NCI-H2196 (cell line): ENCODE measurements at regions not wholly inside any gene's neighbourhood (a gene's known extent, or its start where the extent isn't known, plus 50 kb on each side); places are given as distances from the start of the nearest gene placed in this dataset.
A peak's percentile ranks its signal among the peaks of the same experiment; 100 is the strongest.
"Not testable (repeated sequence)": the region's sequence is repeated elsewhere in the genome, so short reads cannot be mapped to it uniquely, and the experiment has no call there.

Experiments
- DNase-seq: peaks from one replicate; lab custom pipeline; 2025; ENCODE audit not compliant: unreplicated experiment; lab: John Stamatoyannopoulos, UW

DNA sequence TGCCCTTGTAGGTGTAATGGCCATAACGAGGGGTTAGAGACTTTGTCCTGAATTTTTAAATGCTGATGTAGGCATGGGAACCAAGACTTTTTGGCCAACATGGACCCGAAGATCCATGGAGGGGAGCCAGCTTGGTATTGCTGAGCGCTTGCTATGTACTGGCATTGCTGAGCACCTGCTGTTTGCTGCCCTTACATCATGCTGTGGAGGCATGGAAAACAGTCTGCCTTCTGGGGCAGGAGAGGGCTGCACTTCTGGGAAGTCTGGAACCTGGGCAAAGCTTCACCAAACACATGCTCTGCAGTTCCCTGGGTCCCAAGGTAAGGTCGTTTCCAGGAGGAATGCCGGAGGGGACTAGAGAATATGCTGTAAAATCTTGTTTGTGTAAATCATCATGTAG, 86.3 kb upstream of the CNIH3 start:
- no peak for DNase-seq

DNA sequence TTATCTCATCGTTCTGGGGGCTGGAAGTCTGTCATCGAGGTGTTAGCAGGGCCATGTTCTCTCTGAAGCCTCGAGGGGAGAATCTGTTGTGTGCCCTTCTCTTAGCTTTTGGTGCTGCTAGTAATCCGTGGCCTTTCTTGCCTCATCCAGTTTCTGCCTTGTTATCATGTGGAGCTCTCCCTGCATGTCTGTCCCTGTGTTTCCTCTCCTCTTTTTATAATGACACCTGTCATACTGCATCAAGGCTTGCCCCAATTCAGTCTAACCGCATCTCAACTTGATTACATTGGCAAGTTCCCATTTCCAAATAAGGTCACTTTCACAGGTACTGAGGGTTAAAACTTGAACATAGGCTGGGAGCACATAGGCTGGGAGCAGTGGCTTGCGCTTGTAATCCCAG, 82.6 kb upstream of the CNIH3 start:
- no peak for DNase-seq

DNA sequence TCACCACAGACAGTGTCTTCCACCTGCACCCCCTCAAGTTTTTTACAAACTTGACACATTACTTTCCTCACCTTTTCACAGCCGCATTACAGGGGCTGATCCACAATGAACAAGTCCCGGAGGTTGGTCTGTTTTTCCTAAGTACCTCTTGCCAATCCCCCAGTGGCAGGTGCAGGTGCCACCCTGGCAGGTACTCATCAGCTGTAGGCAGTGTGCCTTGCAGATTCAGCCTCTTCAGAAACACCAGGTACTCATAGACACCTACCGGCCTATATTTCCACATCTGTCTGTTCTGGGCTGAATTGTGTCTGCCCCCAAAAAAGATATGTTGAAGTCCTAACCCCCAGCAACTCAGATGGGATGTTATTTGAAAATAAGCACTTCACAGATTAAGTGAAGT, 81.4 kb upstream of the CNIH3 start:
- peak; percentile 11 for DNase-seq

DNA sequence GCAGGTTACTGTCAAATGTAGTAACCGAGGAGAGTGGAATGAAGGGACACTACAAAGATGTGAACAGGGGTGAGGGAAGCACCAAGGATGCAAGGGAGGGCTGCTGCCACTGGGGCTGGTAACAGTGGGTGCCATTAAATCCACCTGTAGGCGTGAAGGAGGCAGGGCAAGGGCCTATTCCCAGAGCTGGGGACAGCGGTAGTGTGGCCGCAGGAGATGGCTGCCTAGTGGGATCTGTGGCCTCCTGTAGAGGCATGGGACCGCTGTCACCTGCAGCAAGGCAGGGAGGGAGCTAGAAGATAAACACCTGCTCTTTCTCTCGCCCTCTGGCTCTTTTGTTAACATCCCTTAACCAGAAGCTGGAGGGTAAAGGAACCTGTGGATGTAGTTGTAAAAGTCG, 80.5 kb upstream of the CNIH3 start:
- DNase-seq = no peak

DNA sequence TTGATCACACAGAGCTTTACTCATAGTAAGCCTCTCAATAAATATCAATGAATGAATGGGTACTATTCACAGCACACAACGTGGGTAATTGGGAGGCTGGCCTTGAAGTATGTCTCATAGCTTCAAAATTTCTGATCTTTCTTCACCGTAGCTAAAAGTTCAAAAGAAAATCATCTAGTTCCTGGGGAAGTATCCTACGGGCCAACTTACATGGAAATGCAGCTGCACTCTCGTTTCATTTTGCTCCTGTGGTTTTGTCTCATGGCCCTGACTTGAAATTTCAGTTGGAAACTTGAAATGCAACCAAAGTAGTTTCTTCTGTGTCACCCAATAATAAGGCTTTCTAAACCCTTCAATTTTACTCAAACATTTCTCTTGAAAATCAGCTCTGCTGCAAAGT, 76.1 kb upstream of the CNIH3 start:
- DNase-seq = no peak

DNA sequence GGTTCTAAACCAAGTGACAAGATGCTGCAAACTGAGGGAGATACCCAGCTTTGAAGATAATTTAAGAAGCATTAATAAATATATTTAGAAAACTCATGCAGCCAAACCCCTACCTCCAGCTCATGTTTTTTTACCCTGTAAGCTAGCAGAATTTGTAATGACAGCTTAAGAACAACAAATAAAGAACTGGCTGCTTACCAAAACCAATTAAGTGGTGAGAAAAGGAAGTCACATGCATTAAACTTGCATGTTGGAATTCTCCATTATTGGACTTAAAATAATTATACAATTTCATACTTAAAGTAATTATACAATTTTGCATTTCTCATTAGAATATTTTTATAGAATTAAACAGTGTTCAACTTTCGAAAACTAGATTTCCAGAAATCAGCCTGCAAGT, 75.6 kb upstream of the CNIH3 start:
- peak; percentile 19 for DNase-seq

DNA sequence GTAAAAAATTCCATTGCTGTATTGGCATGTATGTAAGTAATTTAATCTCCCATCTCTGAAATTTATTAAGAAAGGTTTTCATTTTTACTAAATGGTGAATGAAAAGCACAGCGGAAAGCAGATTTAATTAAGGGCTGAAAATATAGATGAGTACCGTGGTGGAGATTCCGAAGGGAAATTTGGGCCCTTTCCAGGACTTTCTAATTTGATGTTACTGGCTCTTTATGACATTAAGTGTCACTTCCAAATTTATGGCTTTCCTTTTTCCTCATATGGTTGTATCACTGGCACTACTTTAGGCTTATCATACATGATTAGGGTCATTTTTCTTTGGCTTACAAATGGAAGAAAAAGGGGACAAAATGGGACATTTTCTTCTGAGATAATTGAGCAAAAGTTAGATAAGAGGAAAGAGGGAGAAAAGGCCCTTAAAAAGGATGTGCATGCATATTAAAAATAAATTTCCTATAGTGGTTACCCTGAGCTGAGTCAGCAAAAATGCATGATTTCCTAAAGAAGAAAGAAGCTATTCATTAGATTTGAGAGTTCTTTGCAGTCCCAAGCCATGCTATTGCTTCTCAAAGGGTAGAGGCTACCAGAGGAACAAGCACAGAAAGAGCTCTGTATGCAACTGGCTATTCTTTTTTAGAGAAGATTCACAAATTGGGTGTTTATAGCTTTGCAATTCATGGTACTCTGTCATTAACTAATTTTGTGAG, 74.9 kb upstream of the CNIH3 start:
- no peak for DNase-seq

DNA sequence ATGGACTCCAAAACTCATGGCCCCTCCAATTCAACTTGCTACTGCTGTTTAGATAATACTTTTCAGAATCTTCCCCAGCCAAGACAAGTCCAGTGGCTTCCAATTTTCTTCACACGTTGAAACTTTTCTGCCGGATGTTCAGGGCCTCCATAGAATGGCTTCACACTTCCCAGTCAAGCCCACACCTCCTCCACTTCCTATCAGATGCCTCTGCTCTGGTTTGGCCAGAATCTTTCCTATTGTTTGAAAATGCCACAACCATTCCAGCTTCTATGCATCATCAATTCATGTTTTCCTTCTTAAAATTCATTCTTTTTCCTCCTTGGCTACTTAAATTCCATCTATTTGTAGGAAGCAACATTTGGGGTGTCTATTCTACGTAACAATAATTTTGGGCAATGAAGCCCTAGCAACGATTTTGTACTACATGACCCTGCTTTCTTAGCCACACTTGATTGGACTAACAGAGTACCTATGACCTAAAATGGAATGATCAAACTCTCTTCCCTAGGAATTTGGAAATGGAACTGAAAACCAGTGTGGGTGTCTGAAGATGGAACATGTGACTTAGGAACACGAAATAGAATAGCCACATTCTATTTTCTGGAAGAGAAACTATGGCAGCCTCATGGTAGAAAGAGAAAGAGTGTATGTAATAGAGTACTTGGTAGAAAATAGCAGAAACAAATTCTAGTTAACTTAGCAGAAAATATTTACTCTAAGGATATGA, 74.1 kb upstream of the CNIH3 start:
- DNase-seq = no peak

DNA sequence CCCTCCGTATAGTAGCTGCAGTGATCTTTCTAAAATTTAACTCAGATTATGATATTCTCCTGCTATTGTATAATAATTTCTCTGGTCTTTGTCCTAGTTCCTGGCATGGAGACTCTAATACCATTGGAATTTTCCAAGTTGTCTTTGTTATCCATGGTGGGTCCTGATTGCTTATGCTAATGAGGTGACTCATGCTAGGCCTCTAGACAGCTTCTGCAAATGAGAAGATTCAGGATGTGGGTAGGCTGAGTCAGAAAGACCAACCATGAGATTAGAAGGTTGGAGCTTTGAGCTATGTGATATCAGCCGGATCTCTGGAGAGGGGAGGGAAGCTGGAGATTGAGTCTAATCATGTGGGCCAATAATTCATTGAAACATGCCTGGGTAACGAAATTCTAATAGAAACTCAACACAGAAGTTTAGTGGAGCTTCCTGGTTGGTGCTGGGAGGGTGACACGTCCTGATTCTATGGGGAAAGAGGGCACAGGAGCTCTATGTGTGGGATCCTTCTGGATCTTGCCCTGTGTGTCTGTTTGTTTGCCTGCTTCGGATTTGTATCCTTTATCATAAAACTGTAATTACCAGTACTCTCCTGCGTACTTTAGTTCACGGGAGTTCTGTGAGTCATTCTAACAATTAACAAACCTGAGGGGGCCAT, 73.2 kb upstream of the CNIH3 start:
- DNase-seq = no peak

DNA sequence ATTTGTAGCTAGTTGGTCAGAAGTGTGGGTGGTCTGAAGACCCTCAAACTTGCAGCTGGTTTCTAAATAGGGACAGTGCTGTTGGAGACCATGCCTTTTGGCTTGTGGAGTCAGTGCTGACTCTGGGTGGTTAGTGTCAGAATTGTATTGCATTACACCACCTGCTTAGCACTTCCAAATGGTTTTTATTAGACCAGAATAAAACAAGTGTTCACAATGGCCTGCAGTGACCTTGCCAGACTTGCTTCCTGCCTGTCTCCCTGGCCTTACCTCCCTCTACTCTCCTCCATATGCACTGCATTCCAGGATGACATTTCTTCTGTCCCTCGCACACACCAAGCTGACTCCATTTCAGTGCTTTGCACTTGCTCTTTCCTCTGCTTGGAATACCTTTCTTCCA, 72.7 kb upstream of the CNIH3 start:
- no peak for DNase-seq

DNA sequence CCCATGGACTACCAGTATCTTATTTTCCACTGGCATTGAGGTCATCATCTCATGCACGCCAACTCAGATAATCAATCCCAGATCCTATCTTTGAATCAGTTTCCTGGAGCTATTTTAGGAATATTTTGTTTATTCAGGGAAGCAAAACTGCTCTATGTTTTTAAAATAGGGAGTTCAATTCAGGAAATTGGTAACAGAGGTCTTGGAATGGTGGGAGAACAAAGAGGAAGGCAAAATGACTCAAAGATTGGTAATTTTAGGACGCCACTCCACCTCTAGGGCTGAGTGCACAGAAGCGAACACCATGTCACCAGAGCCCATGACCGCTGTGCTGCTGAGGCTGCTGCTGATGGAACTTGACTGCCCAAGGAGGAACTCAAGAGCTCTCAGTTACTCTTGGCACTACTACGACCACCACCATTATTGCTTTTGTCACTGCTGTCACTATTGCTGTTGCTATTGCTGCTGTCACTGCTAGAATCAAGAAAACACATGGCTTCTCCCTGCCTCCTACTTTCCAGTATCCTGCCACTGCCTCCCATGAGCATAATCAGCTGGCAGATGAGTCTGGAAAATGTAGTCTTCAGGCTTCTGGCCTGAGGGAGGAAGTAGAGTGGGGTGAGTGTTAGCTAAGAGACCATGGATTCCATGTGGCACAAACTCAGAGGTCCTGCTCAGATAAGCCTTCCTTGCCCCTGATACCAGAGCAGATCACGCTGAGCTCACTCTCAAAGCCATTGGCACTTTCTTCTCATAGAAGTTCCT, 71.6 kb upstream of the CNIH3 start:
- no peak for DNase-seq

DNA sequence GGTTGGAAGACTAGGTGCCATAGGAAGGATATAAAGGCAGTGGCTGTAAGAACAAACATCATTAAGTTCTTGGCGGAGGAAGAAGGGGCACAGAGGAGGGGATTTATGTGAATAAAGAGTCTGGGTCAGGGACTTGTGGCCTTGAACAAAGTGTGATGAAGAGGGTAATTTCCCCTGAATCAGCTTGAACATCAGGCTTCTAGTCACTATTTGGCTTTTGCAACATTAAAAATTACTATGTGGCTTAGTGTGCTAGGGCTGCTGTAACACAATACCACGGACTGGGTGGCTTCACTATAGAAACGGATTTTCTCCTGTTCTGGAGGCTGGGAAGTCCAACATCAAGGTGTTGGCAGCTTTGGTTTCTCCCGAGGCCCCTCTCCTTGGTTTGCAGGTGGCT, 70.5 kb upstream of the CNIH3 start:
- no peak for DNase-seq

DNA sequence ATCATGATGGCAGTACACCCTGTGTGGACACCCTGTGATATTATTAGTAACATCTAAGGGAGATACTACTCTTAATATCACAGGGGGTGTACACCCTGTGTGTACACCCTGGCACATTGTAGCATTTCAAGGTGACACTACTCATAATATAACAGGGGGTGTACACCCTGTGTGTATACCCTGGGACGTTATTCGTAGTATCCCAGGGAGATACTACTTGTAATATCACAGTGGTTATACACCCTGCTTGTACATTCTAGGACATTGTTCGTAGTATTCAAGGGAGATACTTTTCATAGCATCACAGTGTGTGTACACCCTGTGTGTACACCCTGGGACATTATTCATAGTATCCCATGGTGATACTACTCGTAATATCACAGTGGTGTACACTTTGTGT, 67.4 kb upstream of the CNIH3 start:
- DNase-seq = no peak

DNA sequence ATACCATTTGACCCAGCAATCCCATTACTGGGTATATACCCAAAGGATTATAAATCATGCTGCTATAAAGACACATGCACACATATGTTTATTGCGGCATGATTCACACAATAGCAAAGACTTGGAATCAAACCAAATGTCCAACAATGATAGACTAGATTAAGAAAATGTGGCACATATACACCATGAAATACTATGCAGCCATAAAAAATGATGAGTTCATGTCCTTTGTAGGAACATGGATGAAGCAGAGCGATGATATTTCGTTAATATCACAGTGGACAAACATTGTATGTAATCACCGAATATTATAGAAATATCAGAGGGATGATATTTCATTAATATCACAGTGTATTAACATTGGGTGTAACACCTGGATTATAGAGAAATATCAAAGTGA, 64.9 kb upstream of the CNIH3 start:
- DNase-seq = not testable (repeated sequence)

DNA sequence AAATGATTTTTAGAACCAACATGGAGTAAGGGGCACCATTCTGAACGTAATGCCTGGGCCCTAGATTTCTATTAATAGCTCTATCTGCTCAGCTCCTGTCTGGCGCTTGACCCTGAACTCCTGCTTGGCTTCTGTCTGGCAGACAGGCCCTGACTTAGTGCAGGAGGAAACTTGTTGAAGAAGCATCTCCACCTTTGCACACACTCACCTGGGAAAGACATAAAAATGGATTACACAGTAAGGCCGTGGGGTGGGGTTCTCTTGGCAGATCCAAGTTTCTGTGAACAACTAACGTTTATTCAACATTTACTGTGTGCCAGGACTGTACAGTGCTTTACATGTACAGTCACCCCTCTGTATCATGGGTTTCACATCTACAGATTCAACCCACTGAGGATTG, 62.1 kb upstream of the CNIH3 start:
- DNase-seq = no peak

DNA sequence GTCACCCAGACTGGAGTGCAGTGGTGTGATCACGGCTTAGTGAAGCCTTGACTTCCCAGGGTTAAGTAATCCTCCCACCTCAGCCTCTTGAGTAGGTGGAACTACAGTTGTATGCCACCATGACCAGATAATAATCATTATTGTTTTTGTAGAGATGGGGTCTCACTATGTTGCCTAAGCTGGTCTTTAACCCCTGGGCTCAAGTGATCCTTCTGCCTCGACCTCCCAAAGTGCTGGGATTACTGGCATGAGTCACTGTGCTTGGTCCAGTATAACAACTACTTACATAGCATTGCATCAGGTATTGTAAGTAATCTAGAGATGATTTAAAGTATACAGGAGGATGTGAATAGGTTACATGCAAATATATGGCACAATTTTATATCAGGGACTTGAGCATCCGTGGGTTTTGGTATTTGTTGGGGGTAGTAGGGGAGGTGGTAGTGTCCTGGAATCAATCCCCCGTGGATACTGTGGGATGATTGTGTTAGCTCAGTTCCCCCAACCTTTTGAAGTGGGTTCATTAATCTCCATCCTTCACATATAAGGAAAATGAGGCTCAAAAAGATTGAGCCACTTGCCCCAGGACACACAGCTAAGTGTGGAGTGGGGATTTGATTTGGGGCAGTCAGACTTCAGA, 61.4 kb upstream of the CNIH3 start:
- DNase-seq = no peak

DNA sequence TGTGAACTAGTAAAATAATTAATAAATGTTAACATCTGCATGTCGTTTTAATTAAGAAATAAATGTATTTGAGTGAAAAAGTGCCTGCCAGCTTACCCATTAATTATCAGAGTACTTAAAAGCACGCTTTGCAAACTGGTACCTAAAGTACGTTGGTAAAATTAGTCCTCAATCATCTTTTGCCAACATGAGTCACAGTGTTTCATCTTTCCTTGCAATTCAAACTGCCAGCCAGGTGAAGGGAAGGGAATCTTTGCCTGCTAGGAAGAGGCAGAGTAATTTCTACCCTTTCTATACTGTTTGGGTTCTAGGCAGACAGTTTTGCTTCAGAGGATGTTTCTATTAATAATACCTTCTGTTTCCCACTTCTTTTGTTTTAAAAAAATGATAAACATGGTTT, 57.2 kb upstream of the CNIH3 start:
- DNase-seq = no peak

DNA sequence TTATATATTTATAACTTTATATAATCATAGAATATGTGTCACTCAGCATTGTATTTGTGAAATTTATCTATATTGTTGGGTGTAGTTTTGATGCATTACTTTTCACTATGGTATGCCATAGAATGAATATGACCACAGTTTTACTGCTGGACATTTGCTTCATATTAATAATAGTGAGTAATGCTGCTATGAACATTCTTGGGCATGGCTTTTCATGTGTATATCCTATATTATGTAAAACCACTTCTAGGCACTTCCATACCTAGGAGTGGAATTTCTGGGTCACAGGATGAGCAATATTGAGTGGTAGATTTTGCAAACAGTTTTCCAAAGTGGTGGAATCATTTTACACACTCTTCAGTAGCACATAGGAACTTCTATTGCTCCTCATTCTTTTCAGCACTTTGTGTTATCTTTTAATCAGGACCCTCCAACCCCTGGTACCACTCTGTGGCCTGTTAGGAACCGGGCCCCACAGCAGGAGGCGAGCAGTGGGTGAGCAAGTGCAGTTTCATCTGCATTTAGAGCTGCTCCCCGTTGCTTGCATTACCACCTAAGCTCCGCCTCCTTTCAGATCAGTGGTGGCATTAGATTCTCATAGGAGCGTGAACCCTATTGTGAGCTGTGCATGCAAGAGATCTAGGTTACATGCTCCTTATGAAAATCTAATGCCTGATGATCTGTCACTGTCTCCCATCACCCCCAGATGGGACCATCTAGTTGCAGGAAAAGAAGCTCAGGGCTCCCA, 56.0 kb upstream of the CNIH3 start:
- DNase-seq = no peak

DNA sequence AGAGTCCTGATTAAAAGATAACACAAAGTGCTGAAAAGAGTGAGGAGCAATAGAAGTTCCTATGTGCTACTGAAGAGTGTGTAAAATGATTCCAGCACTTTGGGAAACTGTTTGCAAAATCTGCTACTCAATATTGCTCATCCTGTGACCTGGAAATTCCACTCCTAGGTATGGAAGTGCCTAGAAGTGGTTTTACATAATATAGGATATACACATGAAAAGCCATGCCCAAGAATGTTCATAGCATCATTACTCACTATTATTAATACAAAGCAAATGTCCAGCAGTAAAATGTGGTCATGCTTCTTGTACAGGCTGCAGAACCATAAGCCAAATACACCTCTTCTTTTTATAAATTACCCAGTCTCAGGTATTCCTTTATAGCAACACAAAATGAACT, 53.2 kb upstream of the CNIH3 start:
- not testable (repeated sequence) for DNase-seq

DNA sequence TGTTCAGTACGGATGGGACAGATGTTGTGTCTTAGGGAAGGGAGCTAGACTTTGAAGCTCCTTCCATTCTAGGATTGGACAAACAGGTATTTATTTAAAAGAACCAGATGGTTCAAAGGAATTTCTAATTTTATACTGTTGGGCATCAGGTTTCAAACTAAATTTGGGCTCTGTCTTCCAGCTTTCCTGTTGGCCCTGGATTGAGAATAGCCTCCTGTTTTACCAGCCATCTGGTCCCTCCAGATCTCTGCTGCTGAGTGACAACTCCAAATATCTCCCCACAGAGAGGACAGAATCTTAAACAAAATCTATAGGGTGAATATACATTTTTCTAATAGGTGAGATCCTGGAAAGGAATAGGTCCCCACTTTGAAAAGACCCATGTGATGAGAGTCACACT, 52.5 kb upstream of the CNIH3 start:
- no peak for DNase-seq
